Vagina (tissue), 2 donors: ENCODE measurements at regions not wholly inside any gene's neighbourhood (a gene's known extent, or its start where the extent isn't known, plus 50 kb on each side); places are given as distances from the start of the nearest gene placed in this dataset. TPM values are rescaled to one million over a fixed set of nuclear protein-coding genes. Genes with fewer than 3 reads are reported as not detected.

ENCODE experiments used
- DNase-seq, 2 donors: peaks; one replicate each; pipeline ENCODE4 v3.0.0-alpha.2; 2017; ENCODE audit errors: extremely low spot score in 2 of 2
- H3K27ac ChIP-seq: fragments of 200-600 bp; sonication (generic); one replicate; pipeline ENCODE4 v1.5.1; 2019
- H3K27me3 ChIP-seq: fragments of 200-600 bp; sonication (generic); one replicate; pipeline ENCODE4 v1.5.1; 2019
- H3K36me3 ChIP-seq, 2 donors: fragments of 200-600 bp; sonication (generic); one replicate each; pipeline ENCODE4 v1.5.1; 2017 to 2019
- H3K4me1 ChIP-seq: fragments of 200-600 bp; sonication (generic); one replicate; pipeline ENCODE4 v1.5.1; 2019
- H3K4me3 ChIP-seq, 2 donors: fragments of 200-600 bp; sonication (generic); 1 replicate in 1 of 2; 2 replicates in 1 of 2; pipeline ENCODE4 v1.5.1; 2016 to 2019
- H3K9me3 ChIP-seq: fragments of 200-600 bp; sonication (generic); one replicate; pipeline ENCODE4 v1.5.1; 2019
- CTCF ChIP-seq, 3 experiments: fragments of 450-650 bp in 2 of 3; fragments of 200-600 bp in 1 of 3; sonication (generic) in 1 of 3; IDR thresholded peaks; one replicate each; pipeline ENCODE4 v1.5.1; 2017 to 2019; ENCODE audit warnings: antibody characterized with exemption in 3 of 3, mild to moderate bottlenecking in 2 of 3, moderate library complexity in 2 of 3
- POLR2A ChIP-seq, 2 donors: fragments of 450-650 bp; IDR thresholded peaks; one replicate each; pipeline ENCODE4 v1.6.1; 2017; ENCODE audit warnings: antibody characterized with exemption in 2 of 2, mild to moderate bottlenecking in 2 of 2, moderate library complexity in 2 of 2
- POLR2AphosphoS5 ChIP-seq, 2 donors: sonication (generic); formaldehyde crosslinking; IDR thresholded peaks; one replicate each; pipeline ENCODE4 v1.9.0; 2017; ENCODE audit warnings: antibody characterized with exemption in 2 of 2, mild to moderate bottlenecking in 2 of 2, low read depth in 1 of 2; ENCODE audit not compliant: insufficient read depth in 1 of 2
- intact Hi-C: fragments of 100-400 bp; cut with DNase I; formaldehyde crosslinking; loops from one replicate; pipeline ENCODE4 v1.15.1; 2023
- small RNA-seq: library from RNA; depleted of rRNA; stranded (forward); fragments of <200 nt; gene quantifications from one replicate; pipeline ENCODE3, GENCODE V24; 2016

GRCh38 chr18:57299931-57300330 lies 52.4 kb upstream of the ST8SIA3 start:
- DNase-seq: peak in 1 of 2 donors; percentile 52
- Histone ChIP-seq H3K27ac (no peak overlapping the region), H3K4me1 (no peaks in the 10 kb centered on the region), H3K4me3 (no peak overlapping the region), H3K9me3 (no peaks in the 10 kb centered on the region), H3K27me3 (no peaks in the 10 kb centered on the region), H3K36me3 (no peaks in the 10 kb centered on the region)
- intact Hi-C loops: no loop called here
- TF ChIP-seq POLR2A (IDR thresholded peaks at IDR 0.05): no peak
- TF ChIP-seq CTCF (IDR thresholded peaks at IDR 0.05): no peak
- no peak for TF ChIP-seq POLR2AphosphoS5 (IDR thresholded peaks at IDR 0.05; ENCODE audit: insufficient read depth in 1 of 2, low read depth in 1 of 2)

GRCh38 chr18:57301573-57302559 lies 50.5 kb upstream of the ST8SIA3 start:
- TF ChIP-seq CTCF (IDR thresholded peaks at IDR 0.05) (no peak), POLR2AphosphoS5 (IDR thresholded peaks at IDR 0.05; ENCODE audit: insufficient read depth in 1 of 2, low read depth in 1 of 2) (no peak), POLR2A (IDR thresholded peaks at IDR 0.05) (no peak)
- H3K27me3 ChIP-seq: no peaks in the 10 kb centered on the region
- H3K4me3 ChIP-seq: no peak overlapping the region
- peak in 1 of 2 donors; percentile 37 for DNase-seq
- H3K4me1 ChIP-seq: no peaks in the 10 kb centered on the region
- intact Hi-C loops: no loop called here
- H3K27ac ChIP-seq: no peak overlapping the region
- no peaks in the 10 kb centered on the region for H3K9me3 ChIP-seq
- H3K36me3 ChIP-seq: no peaks in the 10 kb centered on the region

Small RNA genes in the stretch of these regions (small RNA-seq; reads per million reads assigned to genes)
- not detected for gene RNU6-737P
